NCI-H187 treated with DMSO at 0.1 percent for 48 hours (cell line): ENCODE measurements at regions not wholly inside any gene's neighbourhood (a gene's known extent, or its start where the extent isn't known, plus 50 kb on each side); places are given as distances from the start of the nearest gene placed in this dataset.
"Not testable (repeated sequence)": the region's sequence is repeated elsewhere in the genome, so short reads cannot be mapped to it uniquely, and the experiment has no call there.

Experiments used
- DNase-seq: peaks from one replicate; lab custom pipeline; 2025; lab: John Stamatoyannopoulos, UW

GRCh38 chr18:53920312-53921075 lies 304.0 kb downstream of the MBD2 start:
- no peak for DNase-seq

- DNase-seq = no peak
Observed at GRCh38 chr18:53918091-53918490, 306.4 kb downstream of the MBD2 start.

- DNase-seq = no peak
Observed at GRCh38 chr18:53911200-53911599, 313.3 kb downstream of the MBD2 start.

GRCh38 chr18:53909668-53910067 lies 314.8 kb downstream of the MBD2 start:
- DNase-seq = no peak

- DNase-seq = no peak
Observed at GRCh38 chr18:53907921-53908320, 316.5 kb downstream of the MBD2 start.

GRCh38 chr18:53906681-53907080 lies 317.8 kb downstream of the MBD2 start:
- DNase-seq = no peak

- DNase-seq = no peak
Observed at GRCh38 chr18:53894675-53895442, 329.6 kb downstream of the MBD2 start.

- no peak for DNase-seq
Observed at GRCh38 chr18:53887447-53887846, 337.0 kb downstream of the MBD2 start.

- no peak for DNase-seq
Observed at GRCh38 chr18:53886058-53886457, 338.4 kb downstream of the MBD2 start.

- DNase-seq = no peak
Observed at GRCh38 chr18:53883771-53884170, 340.7 kb downstream of the MBD2 start.

- DNase-seq = no peak
Observed at GRCh38 chr18:53874103-53874502, 350.4 kb downstream of the MBD2 start.

GRCh38 chr18:53864770-53865169 lies 359.7 kb downstream of the MBD2 start:
- no peak for DNase-seq

- no peak for DNase-seq
Observed at GRCh38 chr18:53862921-53863320, 361.5 kb downstream of the MBD2 start.

- no peak for DNase-seq
Observed at GRCh38 chr18:53861185-53861584, 363.3 kb downstream of the MBD2 start.

GRCh38 chr18:53859764-53860163 lies 364.7 kb downstream of the MBD2 start:
- DNase-seq = no peak

- no peak for DNase-seq
Observed at GRCh38 chr18:53850902-53851301, 373.6 kb downstream of the MBD2 start.

GRCh38 chr18:53843763-53844162 lies 380.7 kb downstream of the MBD2 start:
- no peak for DNase-seq

GRCh38 chr18:53843113-53843760 lies 381.2 kb downstream of the MBD2 start:
- no peak for DNase-seq

- DNase-seq = no peak
Observed at GRCh38 chr18:53838746-53839145, 385.7 kb downstream of the MBD2 start.

- not testable (repeated sequence) for DNase-seq
Observed at GRCh38 chr18:53821141-53821540, 403.3 kb downstream of the MBD2 start.

GRCh38 chr18:53819671-53820070 lies 404.8 kb downstream of the MBD2 start:
- no peak for DNase-seq

- no peak for DNase-seq
Observed at GRCh38 chr18:53819174-53819573, 405.3 kb downstream of the MBD2 start.
